Mesendoderm (in vitro differentiated cells): ENCODE measurements at regions not wholly inside any gene's neighbourhood (a gene's known extent, or its start where the extent isn't known, plus 50 kb on each side); places are given as distances from the start of the nearest gene placed in this dataset.

ENCODE experiments used
- DNase-seq: peaks from one replicate; pipeline ENCODE4 v3.0.0; 2013
- H2AK5ac ChIP-seq: 2 replicates; pipeline ENCODE4 v1.6.1; 2013; ENCODE audit warnings: low read length, inconsistent platforms
- H2BK120ac ChIP-seq: 2 replicates; pipeline ENCODE4 v1.6.1; 2013; ENCODE audit warnings: low read depth, mild to moderate bottlenecking, low read length, moderate library complexity, mixed read lengths
- H2BK15ac ChIP-seq: replicated peaks from 2 replicates; pipeline ENCODE4 v1.6.1; 2013; ENCODE audit warnings: low read depth, mild to moderate bottlenecking, moderate library complexity
- H2BK5ac ChIP-seq: 2 replicates; pipeline ENCODE4 v1.6.1; 2013; ENCODE audit warnings: low read length, inconsistent platforms
- H3K18ac ChIP-seq: 2 replicates; pipeline ENCODE4 v1.6.1; 2013; ENCODE audit warnings: mild to moderate bottlenecking, low read length, mixed read lengths
- H3K23ac ChIP-seq: one replicate; pipeline ENCODE4 v1.6.1; 2013; ENCODE audit warnings: low read length
- H3K27ac ChIP-seq: 2 replicates; pipeline ENCODE4 v1.5.1; 2013; ENCODE audit warnings: low read depth, mild to moderate bottlenecking, inconsistent platforms, low read length, moderate library complexity
- H3K27me3 ChIP-seq: 2 replicates; pipeline ENCODE4 v1.6.1; 2013; ENCODE audit warnings: low read length, control low read depth, mild to moderate bottlenecking, inconsistent platforms; ENCODE audit not compliant: insufficient read depth, poor library complexity
- H3K36me3 ChIP-seq: 2 replicates; pipeline ENCODE4 v1.6.1; 2013; ENCODE audit warnings: low read length, inconsistent platforms; ENCODE audit not compliant: control insufficient read depth, insufficient read depth
- H3K4ac ChIP-seq: one replicate; pipeline ENCODE4 v1.6.1; 2013; ENCODE audit warnings: low read depth, mild to moderate bottlenecking, low read length, moderate library complexity
- H3K4me1 ChIP-seq: 2 replicates; pipeline ENCODE4 v1.6.1; 2013; ENCODE audit warnings: low read depth, low read length, inconsistent platforms; ENCODE audit not compliant: control insufficient read depth
- H3K4me2 ChIP-seq: 2 replicates; pipeline ENCODE4 v1.6.1; 2013; ENCODE audit warnings: low read length
- H3K4me3 ChIP-seq: 2 replicates; pipeline ENCODE4 v1.5.1; 2013; ENCODE audit warnings: mild to moderate bottlenecking, low read length
- H3K56ac ChIP-seq: one replicate; pipeline ENCODE4 v1.6.1; 2013; ENCODE audit warnings: low read length
- H3K79me1 ChIP-seq: 2 replicates; pipeline ENCODE4 v1.6.1; 2013; ENCODE audit warnings: low read length, inconsistent platforms
- H3K79me2 ChIP-seq: 2 replicates; pipeline ENCODE4 v1.6.1; 2013; ENCODE audit warnings: mild to moderate bottlenecking, low read length; ENCODE audit not compliant: control insufficient read depth, insufficient read depth
- H3K9ac ChIP-seq: 2 replicates; pipeline ENCODE4 v1.6.1; 2013; ENCODE audit warnings: low read length, inconsistent platforms
- H4K5ac ChIP-seq: one replicate; pipeline ENCODE4 v1.6.1; 2013; ENCODE audit warnings: low read length
- H4K8ac ChIP-seq: one replicate; pipeline ENCODE4 v1.6.1; 2013; ENCODE audit warnings: low read depth, mild to moderate bottlenecking, control low read depth, low read length, moderate library complexity
- WGBS: extraction: QIAGEN DNeasy Blood & Tissue Kit; methylation state at CpG from one replicate; pipeline ENCODE4 v1.1.7; 2013; ENCODE audit warnings: low lambda C conversion rate, missing lambda C conversion rate; ENCODE audit not compliant: insufficient coverage; ENCODE audit errors: extremely low coverage; 5-methylcytosine and 5-hydroxymethylcytosine counted together

- Histone ChIP-seq H2BK15ac (no peak overlapping the region), H3K23ac (no peak overlapping the region), H3K79me1 (no peaks in the 10 kb centered on the region), H3K79me2 (no peaks in the 10 kb centered on the region), H4K5ac (no peak overlapping the region), H3K36me3 (no peaks in the 10 kb centered on the region), H3K4me2 (no peak overlapping the region), H3K56ac (no peak overlapping the region), H3K9ac (no peak overlapping the region), H4K8ac (no peak overlapping the region), H2BK120ac (no peak overlapping the region), H3K4me3 (no peak overlapping the region), H3K27ac (no peak overlapping the region), H3K4ac (no peak overlapping the region), H3K4me1 (no peaks in the 10 kb centered on the region), H3K27me3 (no peaks in the 10 kb centered on the region), H3K18ac (no peak overlapping the region), H2BK5ac (no peak overlapping the region), H2AK5ac (no peak overlapping the region)
- no peak for DNase-seq
- no CpG with 5 or more reads among the region's 11 CpGs for WGBS
These were observed 827.2 kb upstream of the FRG1 start for GRCh38 chr4:189113389-189113888.

- Histone ChIP-seq H3K4me2 (no peak overlapping the region), H3K23ac (no peak overlapping the region), H3K9ac (no peak overlapping the region), H3K4me3 (no peak overlapping the region), H3K4ac (no peak overlapping the region), H2BK5ac (no peak overlapping the region), H3K79me1 (no peaks in the 10 kb centered on the region), H3K36me3 (no peaks in the 10 kb centered on the region), H4K5ac (no peak overlapping the region), H2AK5ac (no peak overlapping the region), H4K8ac (no peak overlapping the region), H3K4me1 (no peaks in the 10 kb centered on the region), H3K27me3 (no peaks in the 10 kb centered on the region), H3K56ac (no peak overlapping the region), H2BK120ac (no peak overlapping the region), H3K18ac (no peak overlapping the region), H2BK15ac (no peak overlapping the region), H3K27ac (no peak overlapping the region), H3K79me2 (no peaks in the 10 kb centered on the region)
- WGBS: no CpG with 5 or more reads among the region's 1 CpG
- peak; percentile 19 for DNase-seq
These were observed 823.2 kb upstream of the FRG1 start for GRCh38 chr4:189117426-189117825.

- Histone ChIP-seq H3K27me3 (no peaks in the 10 kb centered on the region), H4K5ac (no peak overlapping the region), H2BK120ac (no peak overlapping the region), H3K36me3 (no peaks in the 10 kb centered on the region), H2AK5ac (no peak overlapping the region), H3K79me2 (no peaks in the 10 kb centered on the region), H3K56ac (no peak overlapping the region), H3K18ac (no peak overlapping the region), H3K79me1 (no peaks in the 10 kb centered on the region), H3K23ac (no peak overlapping the region), H2BK5ac (no peak overlapping the region), H2BK15ac (no peak overlapping the region), H3K4ac (no peak overlapping the region), H4K8ac (no peak overlapping the region), H3K27ac (no peak overlapping the region), H3K9ac (no peak overlapping the region), H3K4me3 (no peak overlapping the region), H3K4me1 (no peaks in the 10 kb centered on the region), H3K4me2 (no peak overlapping the region)
- DNase-seq: no peak
- WGBS: no CpG with 5 or more reads among the region's 4 CpGs
These were observed 819.3 kb upstream of the FRG1 start for GRCh38 chr4:189121336-189121735.

- DNase-seq: peak; percentile 38
- no CpG with 5 or more reads among the region's 10 CpGs for WGBS
- H3K56ac ChIP-seq: no peak overlapping the region
These were observed 816.4 kb upstream of the FRG1 start for GRCh38 chr4:189124149-189124758.

GRCh38 chr4:189124791-189125190 lies 815.9 kb upstream of the FRG1 start:
- Histone ChIP-seq H2BK5ac (no peak overlapping the region), H3K27ac (no peak overlapping the region), H4K8ac (no peak overlapping the region), H3K4me2 (no peak overlapping the region), H3K79me2 (no peaks in the 10 kb centered on the region), H3K23ac (no peak overlapping the region), H3K27me3 (no peaks in the 10 kb centered on the region), H4K5ac (no peak overlapping the region), H3K18ac (no peak overlapping the region), H3K4ac (no peak overlapping the region), H3K36me3 (no peaks in the 10 kb centered on the region), H2BK15ac (no peak overlapping the region), H3K9ac (no peak overlapping the region), H2AK5ac (no peak overlapping the region), H3K56ac (no peak overlapping the region), H3K4me3 (no peak overlapping the region), H3K4me1 (no peaks in the 10 kb centered on the region), H3K79me1 (no peaks in the 10 kb centered on the region), H2BK120ac (no peak overlapping the region)
- DNase-seq: no peak
- no CpG with 5 or more reads among the region's 4 CpGs for WGBS

More at GRCh38 chr4:189124149-189124758, 816.4 kb upstream of the FRG1 start:
- Histone ChIP-seq H3K27ac (no peak overlapping the region), H3K79me1 (no peaks in the 10 kb centered on the region), H2BK5ac (no peak overlapping the region), H2AK5ac (no peak overlapping the region), H3K4me3 (no peak overlapping the region), H3K18ac (no peak overlapping the region), H4K5ac (no peak overlapping the region), H3K36me3 (no peaks in the 10 kb centered on the region), H2BK120ac (no peak overlapping the region), H3K4me2 (no peak overlapping the region), H3K4ac (no peak overlapping the region), H2BK15ac (no peak overlapping the region), H3K27me3 (no peaks in the 10 kb centered on the region), H3K79me2 (no peaks in the 10 kb centered on the region), H4K8ac (no peak overlapping the region), H3K4me1 (no peaks in the 10 kb centered on the region), H3K23ac (no peak overlapping the region), H3K9ac (no peak overlapping the region)

GRCh38 chr4:189126040-189126439 lies 814.6 kb upstream of the FRG1 start:
- no peaks in the 10 kb centered on the region for H3K4me1 ChIP-seq
- H4K5ac ChIP-seq: no peak overlapping the region
- no peak for DNase-seq
- WGBS: no CpG with 5 or more reads among the region's 2 CpGs
- H3K27ac ChIP-seq: no peak overlapping the region
- no peaks in the 10 kb centered on the region for H3K36me3 ChIP-seq
- H2AK5ac ChIP-seq: no peak overlapping the region
- H3K23ac ChIP-seq: no peak overlapping the region
- no peak overlapping the region for H3K9ac ChIP-seq
- H2BK120ac ChIP-seq: no peak overlapping the region
- no peak overlapping the region for H2BK15ac ChIP-seq
- H3K4me3 ChIP-seq: no peak overlapping the region
- no peak overlapping the region for H4K8ac ChIP-seq
- no peak overlapping the region for H3K56ac ChIP-seq
- no peak overlapping the region for H2BK5ac ChIP-seq
- no peaks in the 10 kb centered on the region for H3K79me1 ChIP-seq
- no peak overlapping the region for H3K4me2 ChIP-seq
- H3K27me3 ChIP-seq: no peaks in the 10 kb centered on the region
- no peak overlapping the region for H3K4ac ChIP-seq
- H3K18ac ChIP-seq: no peak overlapping the region
- H3K79me2 ChIP-seq: no peaks in the 10 kb centered on the region
